H1 (cell line): ENCODE measurements at regions not wholly inside any gene's neighbourhood (a gene's known extent, or its start where the extent isn't known, plus 50 kb on each side); places are given as distances from the start of the nearest gene placed in this dataset.
"Not testable (repeated sequence)": the region's sequence is repeated elsewhere in the genome, so short reads cannot be mapped to it uniquely, and the experiment has no call there.

Source experiments
- CTCF ChIA-PET: fragments of 300-600 bp; sonication (Branson Sonifier 250); formaldehyde crosslinking; loops from one replicate; lab custom pipeline; 2021; ENCODE audit not compliant: partially characterized antibody; lab: Charles Lee
- POLR2A ChIA-PET: fragments of 300-600 bp; sonication (Branson Sonifier 250); formaldehyde crosslinking; loops from one replicate; lab custom pipeline; 2021; ENCODE audit warnings: inconsistent platforms; ENCODE audit not compliant: partially characterized antibody; lab: Charles Lee
- DNase-seq, 2 experiments: peaks; one replicate each; pipeline versions ENCODE4 v3.0.0 to v3.0.0-alpha.2; 2010 to 2022; ENCODE audit warnings: low spot score in 2 of 2, low read depth in 1 of 2, mixed read lengths in 1 of 2
- FAIRE-seq: peaks from 2 replicates; lab custom pipeline; 2011; peaks lifted over from hg19 to GRCh38; lab: Jason Lieb, UNC
- H2AFZ ChIP-seq: 2 replicates; pipeline ENCODE4 v1.8.1; 2012; ENCODE audit warnings: low read length, inconsistent platforms
- H2AK5ac ChIP-seq: 2 replicates; pipeline ENCODE4 v1.6.1; 2013; ENCODE audit warnings: low read depth, low read length
- H2BK120ac ChIP-seq: replicated peaks from 2 replicates; pipeline ENCODE3; 2013; ENCODE audit warnings: low read depth, low read length, inconsistent platforms
- H2BK12ac ChIP-seq: 2 replicates; pipeline ENCODE4 v1.6.1; 2013; ENCODE audit warnings: low read depth, low read length
- H2BK15ac ChIP-seq: 2 replicates; pipeline ENCODE4 v1.6.1; 2013; ENCODE audit warnings: low read length
- H2BK20ac ChIP-seq: 2 replicates; pipeline ENCODE4 v1.6.1; 2013; ENCODE audit warnings: low read length
- H2BK5ac ChIP-seq: 2 replicates; pipeline ENCODE4 v1.6.1; 2013; ENCODE audit warnings: low read depth, low read length
- H3K14ac ChIP-seq: 2 replicates; pipeline ENCODE4 v1.6.1; 2013; ENCODE audit warnings: inconsistent platforms; ENCODE audit not compliant: insufficient read length
- H3K18ac ChIP-seq: 2 replicates; pipeline ENCODE4 v1.6.1; 2013; ENCODE audit warnings: low read length; ENCODE audit errors: extremely low read depth
- H3K23ac ChIP-seq: 2 replicates; pipeline ENCODE4 v1.6.1; 2013; ENCODE audit warnings: inconsistent platforms; ENCODE audit not compliant: insufficient read length
- H3K23me2 ChIP-seq: 2 replicates; pipeline ENCODE4 v1.6.1; 2013; ENCODE audit warnings: low read depth, low read length
- H3K27ac ChIP-seq: 2 replicates; pipeline ENCODE4 v1.6.1; 2011; ENCODE audit warnings: low read depth, low read length, inconsistent platforms
- H3K27me3 ChIP-seq, 4 experiments: replicated peaks in 1 of 4; 1 replicate in 1 of 4; 2 replicates in 3 of 4; pipeline versions ENCODE4 v1.6.1 to v1.8.1; 2011 to 2013; ENCODE audit warnings: low read length in 3 of 4, mild to moderate bottlenecking in 3 of 4, inconsistent platforms in 2 of 4, mixed read lengths in 2 of 4, moderate library complexity in 1 of 4; ENCODE audit not compliant: control insufficient read depth in 3 of 4, insufficient read depth in 3 of 4; ENCODE audit errors: extremely low read depth in 1 of 4
- H3K36me3 ChIP-seq, 4 experiments: 2 replicates each; pipeline versions ENCODE4 v1.6.1 to v1.8.1; 2011 to 2013; ENCODE audit warnings: mild to moderate bottlenecking in 4 of 4, low read length in 3 of 4, moderate library complexity in 2 of 4, control low read depth in 1 of 4, inconsistent platforms in 1 of 4; ENCODE audit not compliant: insufficient read depth in 4 of 4, control insufficient read depth in 2 of 4
- H3K4ac ChIP-seq: replicated peaks from 2 replicates; pipeline ENCODE3; 2013; ENCODE audit warnings: low read length, low read depth, mixed read lengths, inconsistent platforms; ENCODE audit not compliant: insufficient read length
- H3K4me1 ChIP-seq, 4 experiments: replicated peaks in 1 of 4; 1 replicate in 1 of 4; 2 replicates in 3 of 4; pipeline versions ENCODE4 v1.6.1 to v1.8.1; 2011 to 2013; ENCODE audit warnings: low read length in 3 of 4, inconsistent platforms in 2 of 4, mixed read lengths in 1 of 4; ENCODE audit not compliant: insufficient read depth in 4 of 4, control insufficient read depth in 3 of 4
- H3K4me2 ChIP-seq, 2 experiments: 2 replicates each; pipeline versions ENCODE4 v1.6.1 to v1.8.1; 2011 to 2013; ENCODE audit warnings: low read depth in 2 of 2, low read length in 2 of 2, control low read depth in 1 of 2, inconsistent platforms in 1 of 2, mild to moderate bottlenecking in 1 of 2; ENCODE audit not compliant: insufficient read depth in 1 of 2
- H3K4me3 ChIP-seq, 4 experiments: fragments of 200-600, 300-600 bp in 1 of 4; sonication (generic), shearing (Covaris generic), sonication (Bioruptor Twin) in 1 of 4; 2 replicates each; pipeline versions ENCODE4 v1.5.1 to v1.8.1; 2011 to 2016; ENCODE audit warnings: low read length in 4 of 4, low read depth in 3 of 4, control low read depth in 2 of 4, inconsistent platforms in 2 of 4, mild to moderate bottlenecking in 2 of 4, mixed read lengths in 1 of 4, moderate library complexity in 1 of 4; ENCODE audit not compliant: insufficient read depth in 2 of 4; ENCODE audit errors: extremely low read depth in 1 of 4
- H3K56ac ChIP-seq: replicated peaks from 2 replicates; pipeline ENCODE3; 2013; ENCODE audit warnings: low read depth, mild to moderate bottlenecking, mixed read lengths, low read length, inconsistent platforms; ENCODE audit not compliant: insufficient read length
- H3K79me1 ChIP-seq: 2 replicates; pipeline ENCODE4 v1.6.1; 2013; ENCODE audit warnings: low read depth, low read length, control low read depth
- H3K79me2 ChIP-seq, 2 experiments: 2 replicates each; pipeline versions ENCODE4 v1.6.1 to v1.8.1; 2012 to 2013; ENCODE audit warnings: low read length in 2 of 2, mild to moderate bottlenecking in 2 of 2, inconsistent platforms in 1 of 2; ENCODE audit not compliant: insufficient read depth in 2 of 2, control insufficient read depth in 1 of 2
- H3K9ac ChIP-seq, 4 experiments: replicated peaks in 1 of 4; 1 replicate in 1 of 4; 2 replicates in 3 of 4; pipeline versions ENCODE4 v1.6.1 to v1.8.1; 2011 to 2013; ENCODE audit warnings: low read depth in 3 of 4, low read length in 3 of 4, control low read depth in 2 of 4, mild to moderate bottlenecking in 2 of 4, moderate library complexity in 2 of 4, inconsistent platforms in 1 of 4; ENCODE audit errors: extremely low read depth in 1 of 4
- H3K9me3 ChIP-seq, 2 experiments: 2 replicates each; pipeline versions ENCODE4 v1.6.1 to v1.8.1; 2012 to 2013; ENCODE audit warnings: mild to moderate bottlenecking in 2 of 2, moderate library complexity in 2 of 2, control low read depth in 1 of 2, inconsistent platforms in 1 of 2, low read depth in 1 of 2, low read length in 1 of 2, mixed read lengths in 1 of 2; ENCODE audit not compliant: insufficient read depth in 2 of 2
- H4K20me1 ChIP-seq, 2 experiments: replicated peaks in 1 of 2; 2 replicates each; pipeline versions ENCODE3 to v1.8.1; 2011 to 2013; ENCODE audit warnings: inconsistent platforms in 2 of 2, low read length in 2 of 2, mild to moderate bottlenecking in 1 of 2; ENCODE audit not compliant: insufficient read depth in 2 of 2, control insufficient read depth in 1 of 2
- H4K5ac ChIP-seq: 2 replicates; pipeline ENCODE4 v1.6.1; 2013; ENCODE audit warnings: low read length, low read depth, mixed read lengths, inconsistent platforms; ENCODE audit not compliant: insufficient read length
- H4K8ac ChIP-seq: 2 replicates; pipeline ENCODE4 v1.8.0; 2013; ENCODE audit warnings: mild to moderate bottlenecking, moderate library complexity, low read length, inconsistent platforms; ENCODE audit not compliant: insufficient read depth; ENCODE audit errors: extremely low read depth
- H4K91ac ChIP-seq: replicated peaks from 2 replicates; pipeline ENCODE3; 2013; ENCODE audit warnings: low read length, mixed read lengths, inconsistent platforms; ENCODE audit not compliant: insufficient read length
- WGBS, 2 experiments: shearing (Covaris generic) in 1 of 2; methylation state at CpG; one replicate each; pipeline versions ENCODE4 v1.1.6 to v1.1.7; 2013 to 2015; ENCODE audit warnings: low lambda C conversion rate in 2 of 2, mixed read lengths in 2 of 2, inconsistent platforms in 1 of 2, low coverage in 1 of 2, missing lambda C conversion rate in 1 of 2; ENCODE audit not compliant: insufficient replicate concordance in 2 of 2, insufficient coverage in 1 of 2, insufficient read length in 1 of 2; ENCODE audit errors: extremely low coverage in 1 of 2, missing lambda C conversion rate in 1 of 2; 5-methylcytosine and 5-hydroxymethylcytosine counted together

GRCh38 chr13:90945146-90945545 lies 402.3 kb upstream of the MIR17HG start:
- H4K91ac ChIP-seq, H3K79me1 ChIP-seq, H3K4ac ChIP-seq, H3K27me3 ChIP-seq, H3K4me1 ChIP-seq, H3K23me2 ChIP-seq, H3K56ac ChIP-seq, H4K8ac ChIP-seq, H3K18ac ChIP-seq, H3K14ac ChIP-seq, H3K9me3 ChIP-seq, H3K36me3 ChIP-seq, H3K79me2 ChIP-seq, H3K9ac ChIP-seq, POLR2A ChIA-PET, FAIRE-seq, H2BK12ac ChIP-seq, H4K20me1 ChIP-seq, CTCF ChIA-PET, H2BK20ac ChIP-seq, H2AFZ ChIP-seq, H3K4me3 ChIP-seq, H3K23ac ChIP-seq, H2BK15ac ChIP-seq, H2BK5ac ChIP-seq, H3K27ac ChIP-seq, H3K4me2 ChIP-seq, H2BK120ac ChIP-seq, H2AK5ac ChIP-seq, DNase-seq, H4K5ac ChIP-seq: not testable (repeated sequence)
- WGBS, 2 experiments: 94% methylated on average over 3 of the region's 3 CpGs; no CpG with 5 or more reads in 1 of the 2 experiments

- H2BK12ac ChIP-seq, DNase-seq, H3K36me3 ChIP-seq, H4K20me1 ChIP-seq, H2BK15ac ChIP-seq, H4K5ac ChIP-seq, H3K4me3 ChIP-seq, H4K91ac ChIP-seq, H2BK5ac ChIP-seq, H3K23ac ChIP-seq, H2AK5ac ChIP-seq, H3K27me3 ChIP-seq, H3K27ac ChIP-seq, H3K23me2 ChIP-seq, H3K9ac ChIP-seq, FAIRE-seq, H2BK20ac ChIP-seq, H3K4ac ChIP-seq, H2BK120ac ChIP-seq, H3K79me2 ChIP-seq, H3K14ac ChIP-seq, H3K9me3 ChIP-seq, H3K4me2 ChIP-seq, H3K56ac ChIP-seq, H3K4me1 ChIP-seq, H3K79me1 ChIP-seq, H4K8ac ChIP-seq, CTCF ChIA-PET, POLR2A ChIA-PET, H3K18ac ChIP-seq: not testable (repeated sequence)
- H2AFZ ChIP-seq: 0 out of 2 replicates have a peak overlapping the region, but pooled peaks have one; percentile 32
- WGBS, 2 experiments: 94% methylated on average over 5 of the region's 5 CpGs; no CpG with 5 or more reads in 1 of the 2 experiments
Observed at GRCh38 chr13:90946125-90946524, 401.4 kb upstream of the MIR17HG start.
